ENCODE measurements at regions not wholly inside any gene's neighbourhood (a gene's known extent, or its start where the extent isn't known, plus 50 kb on each side); places are given as distances from the start of the nearest gene placed in this dataset.

DNA sequence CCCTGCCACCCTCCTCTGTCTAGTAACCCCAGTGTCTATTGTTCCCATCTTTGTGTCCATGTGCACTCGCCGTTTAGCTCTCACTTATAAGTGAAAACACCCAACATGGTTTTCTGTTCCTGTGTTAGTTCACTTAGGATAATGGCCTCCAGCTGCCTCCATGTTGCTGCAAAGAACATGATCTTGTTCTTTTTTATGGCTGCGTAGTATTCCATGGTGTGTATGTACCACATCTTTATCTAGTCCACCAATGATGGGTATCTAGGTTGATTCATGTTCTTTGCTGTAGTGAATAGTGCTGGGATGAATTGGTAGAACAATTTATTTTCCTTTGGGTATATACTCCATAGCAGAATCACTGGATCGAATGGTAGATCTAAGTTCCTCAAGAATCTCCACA is 51.0 kb upstream of the RFLNA start:
- TF ChIP-seq, protein P1, sequence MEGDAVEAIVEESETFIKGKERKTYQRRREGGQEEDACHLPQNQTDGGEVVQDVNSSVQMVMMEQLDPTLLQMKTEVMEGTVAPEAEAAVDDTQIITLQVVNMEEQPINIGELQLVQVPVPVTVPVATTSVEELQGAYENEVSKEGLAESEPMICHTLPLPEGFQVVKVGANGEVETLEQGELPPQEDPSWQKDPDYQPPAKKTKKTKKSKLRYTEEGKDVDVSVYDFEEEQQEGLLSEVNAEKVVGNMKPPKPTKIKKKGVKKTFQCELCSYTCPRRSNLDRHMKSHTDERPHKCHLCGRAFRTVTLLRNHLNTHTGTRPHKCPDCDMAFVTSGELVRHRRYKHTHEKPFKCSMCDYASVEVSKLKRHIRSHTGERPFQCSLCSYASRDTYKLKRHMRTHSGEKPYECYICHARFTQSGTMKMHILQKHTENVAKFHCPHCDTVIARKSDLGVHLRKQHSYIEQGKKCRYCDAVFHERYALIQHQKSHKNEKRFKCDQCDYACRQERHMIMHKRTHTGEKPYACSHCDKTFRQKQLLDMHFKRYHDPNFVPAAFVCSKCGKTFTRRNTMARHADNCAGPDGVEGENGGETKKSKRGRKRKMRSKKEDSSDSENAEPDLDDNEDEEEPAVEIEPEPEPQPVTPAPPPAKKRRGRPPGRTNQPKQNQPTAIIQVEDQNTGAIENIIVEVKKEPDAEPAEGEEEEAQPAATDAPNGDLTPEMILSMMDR (conservative IDR thresholded peaks at IDR 0.05 in 1 of 2, IDR thresholded peaks at IDR 0.05 in 1 of 2; ENCODE audit: extremely low read depth in 1 of 2, insufficient read depth in 1 of 2, low read depth in 1 of 2, low read length in 2 of 2), result no peak
- TF ChIP-seq EZH2 (IDR thresholded peaks at IDR 0.05; ENCODE audit: borderline replicate concordance, low read length), result no peak

Data from mammary epithelial cell (primary cell).